Fibroblast of lung (primary cell): ENCODE measurements at regions not wholly inside any gene's neighbourhood (a gene's known extent, or its start where the extent isn't known, plus 50 kb on each side); places are given as distances from the start of the nearest gene placed in this dataset.

Experiments used
- DNase-seq, 2 donors: peaks; one replicate each; pipeline versions ENCODE4 v3.0.0 to v3.0.0-alpha.2; 2010; ENCODE audit warnings: low read depth in 2 of 2
- H2AFZ ChIP-seq: 2 replicates; pipeline ENCODE4 v1.5.1; 2012; ENCODE audit warnings: low read length, control low read depth, inconsistent platforms
- H3K27ac ChIP-seq: 2 replicates; pipeline ENCODE4 v1.5.1; 2011; ENCODE audit warnings: low read length, control low read depth; ENCODE audit not compliant: insufficient read depth
- H3K27me3 ChIP-seq: 2 replicates; pipeline ENCODE4 v1.5.1; 2011; ENCODE audit warnings: mild to moderate bottlenecking, low read length; ENCODE audit not compliant: control insufficient read depth, insufficient read depth
- H3K36me3 ChIP-seq: 2 replicates; pipeline ENCODE4 v1.5.1; 2011; ENCODE audit warnings: low read length; ENCODE audit not compliant: control insufficient read depth, insufficient read depth
- H3K4me1 ChIP-seq: 2 replicates; pipeline ENCODE4 v1.5.1; 2011; ENCODE audit warnings: low read length; ENCODE audit not compliant: control insufficient read depth, insufficient read depth; ENCODE audit errors: extremely low read depth
- H3K4me2 ChIP-seq: 2 replicates; pipeline ENCODE4 v1.5.1; 2011; ENCODE audit warnings: low read length, control low read depth; ENCODE audit not compliant: insufficient read depth; ENCODE audit errors: extremely low read depth
- H3K4me3 ChIP-seq, 4 experiments: fragments of 200-600 bp in 1 of 4; sonication (generic) in 1 of 4; replicated peaks in 1 of 4; 2 replicates each; pipeline ENCODE4 v1.5.1; 2011 to 2016; ENCODE audit warnings: low read length in 4 of 4, low read depth in 3 of 4, mild to moderate bottlenecking in 3 of 4, control low read depth in 2 of 4, inconsistent platforms in 1 of 4, mixed read lengths in 1 of 4; ENCODE audit not compliant: insufficient read depth in 1 of 4; ENCODE audit errors: control extremely low read depth in 1 of 4
- H3K79me2 ChIP-seq: 2 replicates; pipeline ENCODE4 v1.5.1; 2012; ENCODE audit warnings: mild to moderate bottlenecking, low read length, inconsistent platforms; ENCODE audit not compliant: control insufficient read depth, insufficient read depth
- H3K9ac ChIP-seq: 2 replicates; pipeline ENCODE4 v1.5.1; 2011; ENCODE audit warnings: mild to moderate bottlenecking, low read length, control low read depth; ENCODE audit not compliant: insufficient read depth
- H3K9me3 ChIP-seq: 2 replicates; pipeline ENCODE4 v1.5.1; 2012; ENCODE audit warnings: low read depth, low read length; ENCODE audit not compliant: control insufficient read depth, insufficient read depth
- H4K20me1 ChIP-seq: 2 replicates; pipeline ENCODE4 v1.5.1; 2011; ENCODE audit warnings: low read length; ENCODE audit not compliant: control insufficient read depth, insufficient read depth; ENCODE audit errors: extremely low read depth
- EZH2 ChIP-seq: IDR thresholded peaks from 2 replicates; pipeline ENCODE4 v1.5.1; 2012; ENCODE audit warnings: low read length, control low read depth, mild to moderate bottlenecking; ENCODE audit errors: missing control alignments
- TF ChIP-seq, protein P1 (sequence below), 2 donors: IDR thresholded peaks in 1 of 2; conservative IDR thresholded peaks in 1 of 2; 1 replicate in 1 of 2; 2 replicates in 1 of 2; pipeline ENCODE4 v1.5.1; 2011 to 2012; ENCODE audit warnings: low read length in 2 of 2, control low read depth in 1 of 2, inconsistent platforms in 1 of 2, low read depth in 1 of 2, mild to moderate bottlenecking in 1 of 2

DNA sequence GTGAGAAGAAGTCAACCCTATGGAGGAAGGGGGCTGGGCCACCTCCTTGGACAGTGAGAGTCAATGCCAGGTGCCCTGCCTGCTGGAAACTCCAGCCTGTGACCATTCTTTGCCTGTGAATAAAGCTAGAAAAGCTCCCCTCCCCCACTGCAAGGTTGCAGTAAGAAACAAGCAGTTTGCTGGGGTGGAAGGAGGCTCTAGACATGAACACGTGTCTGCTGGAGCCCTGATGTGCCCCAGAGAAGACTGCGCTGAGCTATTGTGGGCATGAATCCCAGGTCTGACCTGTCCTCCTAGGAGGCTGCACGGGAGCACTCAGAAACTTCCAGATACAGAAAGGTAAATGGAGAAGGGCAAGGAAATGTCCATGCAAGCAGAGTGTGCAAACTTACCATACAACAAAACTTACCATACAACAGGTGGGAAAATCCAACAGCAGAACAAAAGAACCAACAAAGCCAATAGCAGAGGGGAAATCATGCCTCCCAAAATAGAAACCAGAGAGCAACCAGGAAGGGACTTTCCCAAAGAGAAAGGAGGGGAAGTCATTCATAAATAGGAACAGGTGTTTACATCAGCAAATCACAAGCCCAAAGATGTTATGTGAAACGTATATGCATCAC is 278.7 kb downstream of the BCL2 start:
- no peak overlapping the region for H3K27ac ChIP-seq
- H4K20me1 ChIP-seq: no peaks in the 10 kb centered on the region
- H3K36me3 ChIP-seq: no peaks in the 10 kb centered on the region
- H3K79me2 ChIP-seq: no peaks in the 10 kb centered on the region
- H3K4me3 ChIP-seq: no peak overlapping the region
- peaks cover 2% of the 10 kb centered on the region for H3K27me3 ChIP-seq
- H3K9me3 ChIP-seq: no peaks in the 10 kb centered on the region
- no peak overlapping the region for H2AFZ ChIP-seq
- no peak for DNase-seq
- no peak overlapping the region for H3K4me2 ChIP-seq
- H3K4me1 ChIP-seq: no peaks in the 10 kb centered on the region
- TF ChIP-seq EZH2: no peak
- TF ChIP-seq, protein P1, sequence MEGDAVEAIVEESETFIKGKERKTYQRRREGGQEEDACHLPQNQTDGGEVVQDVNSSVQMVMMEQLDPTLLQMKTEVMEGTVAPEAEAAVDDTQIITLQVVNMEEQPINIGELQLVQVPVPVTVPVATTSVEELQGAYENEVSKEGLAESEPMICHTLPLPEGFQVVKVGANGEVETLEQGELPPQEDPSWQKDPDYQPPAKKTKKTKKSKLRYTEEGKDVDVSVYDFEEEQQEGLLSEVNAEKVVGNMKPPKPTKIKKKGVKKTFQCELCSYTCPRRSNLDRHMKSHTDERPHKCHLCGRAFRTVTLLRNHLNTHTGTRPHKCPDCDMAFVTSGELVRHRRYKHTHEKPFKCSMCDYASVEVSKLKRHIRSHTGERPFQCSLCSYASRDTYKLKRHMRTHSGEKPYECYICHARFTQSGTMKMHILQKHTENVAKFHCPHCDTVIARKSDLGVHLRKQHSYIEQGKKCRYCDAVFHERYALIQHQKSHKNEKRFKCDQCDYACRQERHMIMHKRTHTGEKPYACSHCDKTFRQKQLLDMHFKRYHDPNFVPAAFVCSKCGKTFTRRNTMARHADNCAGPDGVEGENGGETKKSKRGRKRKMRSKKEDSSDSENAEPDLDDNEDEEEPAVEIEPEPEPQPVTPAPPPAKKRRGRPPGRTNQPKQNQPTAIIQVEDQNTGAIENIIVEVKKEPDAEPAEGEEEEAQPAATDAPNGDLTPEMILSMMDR (conservative IDR thresholded peaks at IDR 0.05 in 1 of 2, IDR thresholded peaks at IDR 0.05 in 1 of 2; ENCODE audit: low read depth in 1 of 2, low read length in 2 of 2): no peak
- H3K9ac ChIP-seq: no peak overlapping the region

- TF ChIP-seq EZH2: no peak
- TF ChIP-seq, protein P1 (conservative IDR thresholded peaks at IDR 0.05 in 1 of 2, IDR thresholded peaks at IDR 0.05 in 1 of 2; ENCODE audit: low read depth in 1 of 2, low read length in 2 of 2): no peak
- Histone ChIP-seq H3K9ac (no peak overlapping the region), H3K27ac (no peak overlapping the region), H2AFZ (no peak overlapping the region), H3K79me2 (no peaks in the 10 kb centered on the region), H4K20me1 (no peaks in the 10 kb centered on the region), H3K9me3 (no peaks in the 10 kb centered on the region), H3K4me1 (no peaks in the 10 kb centered on the region), H3K27me3 (peaks cover 2% of the 10 kb centered on the region), H3K4me3 (no peak overlapping the region), H3K36me3 (no peaks in the 10 kb centered on the region), H3K4me2 (no peak overlapping the region)
- DNase-seq: no peak
These were observed 282.1 kb downstream of the BCL2 start for GRCh38 chr18:63037491-63037890.

DNA sequence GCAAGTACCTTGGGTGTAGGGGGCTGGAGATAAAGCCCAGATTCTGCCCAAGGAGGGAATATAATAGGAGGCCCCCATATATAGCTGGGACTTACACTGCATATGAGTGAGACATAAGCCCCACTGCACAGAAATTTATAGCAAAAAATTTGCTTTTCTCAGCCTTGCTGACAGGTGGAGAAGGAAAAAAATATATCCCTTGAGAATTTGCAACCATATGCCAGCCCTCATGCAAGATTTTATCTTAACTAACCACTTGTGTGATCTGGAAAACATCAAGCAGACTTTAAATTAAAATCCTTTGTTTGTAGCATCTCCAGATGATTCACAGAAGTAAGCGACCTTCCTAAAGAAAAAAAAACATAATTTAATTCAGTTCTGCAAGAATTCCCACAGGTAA is 288.2 kb downstream of the BCL2 start:
- Histone ChIP-seq H3K9me3 (no peaks in the 10 kb centered on the region), H3K79me2 (no peaks in the 10 kb centered on the region), H3K27me3 (no peaks in the 10 kb centered on the region), H3K4me2 (no peak overlapping the region), H3K4me1 (no peaks in the 10 kb centered on the region), H2AFZ (no peak overlapping the region), H3K4me3 (no peak overlapping the region), H3K36me3 (no peaks in the 10 kb centered on the region), H3K27ac (no peak overlapping the region), H4K20me1 (no peaks in the 10 kb centered on the region), H3K9ac (no peak overlapping the region)
- DNase-seq: no peak
- no peak for TF ChIP-seq EZH2
- TF ChIP-seq, protein P1 (conservative IDR thresholded peaks at IDR 0.05 in 1 of 2, IDR thresholded peaks at IDR 0.05 in 1 of 2; ENCODE audit: low read depth in 1 of 2, low read length in 2 of 2): no peak
